ENCODE measurements at regions not wholly inside any gene's neighbourhood (a gene's known extent, or its start where the extent isn't known, plus 50 kb on each side); places are given as distances from the start of the nearest gene placed in this dataset.

GRCh38 chr4:59823311-59823710, 1376.8 kb upstream of the ADGRL3 start:
- TF ChIP-seq POLR2A (IDR thresholded peaks at IDR 0.05) (no peak), CTCF (IDR thresholded peaks at IDR 0.05) (no peak)
